Endothelial cell of umbilical vein (primary cell): ENCODE measurements at regions not wholly inside any gene's neighbourhood (a gene's known extent, or its start where the extent isn't known, plus 50 kb on each side); places are given as distances from the start of the nearest gene placed in this dataset.

Source experiments
- EZH2 ChIP-seq: IDR thresholded peaks from 2 replicates; pipeline ENCODE4 v1.6.1; 2012; ENCODE audit warnings: borderline replicate concordance, low read depth, mild to moderate bottlenecking, moderate library complexity, low read length, inconsistent platforms; ENCODE audit not compliant: severe bottlenecking
- FOS ChIP-seq: IDR thresholded peaks from 2 replicates; pipeline ENCODE4 v1.6.1; 2011; ENCODE audit warnings: mild to moderate bottlenecking, low read length, moderate library complexity, borderline replicate concordance; ENCODE audit not compliant: insufficient read depth
- GATA2 ChIP-seq: IDR thresholded peaks from 2 replicates; pipeline ENCODE4 v1.7.0; 2011; ENCODE audit warnings: low read depth, mild to moderate bottlenecking, moderate library complexity, mixed read lengths, low read length; ENCODE audit not compliant: insufficient read length, insufficient read depth
- JUN ChIP-seq: IDR thresholded peaks from 2 replicates; pipeline ENCODE4 v1.6.1; 2011; ENCODE audit warnings: borderline replicate concordance, low read depth; ENCODE audit not compliant: insufficient read length, insufficient read depth
- MYC ChIP-seq: IDR thresholded peaks from one replicate; pipeline ENCODE4 v1.6.1; 2011; ENCODE audit warnings: mild to moderate bottlenecking, low read depth, low read length
- POLR2A ChIP-seq: IDR thresholded peaks from 2 replicates; pipeline ENCODE4 v1.6.1; 2012; ENCODE audit warnings: low read depth, mild to moderate bottlenecking, control low read depth, low read length
- POLR2AphosphoS5 ChIP-seq: IDR thresholded peaks from 2 replicates; pipeline ENCODE4 v1.6.1; 2012; ENCODE audit warnings: low read depth, mild to moderate bottlenecking, control low read depth, low read length, moderate library complexity; ENCODE audit not compliant: insufficient read depth
- TF ChIP-seq, protein P1 (sequence below), 2 donors: IDR thresholded peaks; 1 replicate in 1 of 2; 2 replicates in 1 of 2; pipeline ENCODE4 v1.5.1; 2011; ENCODE audit warnings: low read length in 2 of 2, mild to moderate bottlenecking in 2 of 2, moderate library complexity in 2 of 2, control low read depth in 1 of 2, inconsistent platforms in 1 of 2, low read depth in 1 of 2; ENCODE audit not compliant: insufficient read depth in 1 of 2; ENCODE audit errors: extremely low read depth in 1 of 2
- TF ChIP-seq, protein P2 (sequence below): IDR thresholded peaks from 2 replicates; pipeline ENCODE4 v1.6.1; 2011; ENCODE audit not compliant: insufficient read depth, insufficient read length

DNA sequence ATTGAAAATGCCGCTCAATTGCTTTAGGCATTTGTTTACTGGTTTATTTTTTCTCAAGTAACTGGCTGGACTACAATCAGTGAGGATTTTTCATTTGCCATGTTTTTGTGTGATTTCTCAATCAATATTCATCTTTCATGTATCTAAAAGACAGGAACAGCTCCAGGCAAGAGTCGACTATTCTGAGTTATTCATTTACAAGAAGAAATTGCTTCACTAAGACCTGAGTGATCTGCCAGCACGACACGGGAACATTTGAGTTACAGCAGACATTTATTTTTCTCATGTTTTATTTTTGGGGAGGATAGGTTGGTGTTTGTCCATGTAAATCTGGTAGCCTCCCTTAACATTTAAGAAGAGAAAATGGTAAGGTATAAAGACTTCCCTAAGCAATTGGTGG lies 124.1 kb downstream of the CBLN4 start:
- TF ChIP-seq EZH2 (no peak), POLR2AphosphoS5 (no peak), FOS (no peak), POLR2A (no peak), JUN (no peak), MYC (no peak), GATA2 (no peak)
- TF ChIP-seq, protein P1, sequence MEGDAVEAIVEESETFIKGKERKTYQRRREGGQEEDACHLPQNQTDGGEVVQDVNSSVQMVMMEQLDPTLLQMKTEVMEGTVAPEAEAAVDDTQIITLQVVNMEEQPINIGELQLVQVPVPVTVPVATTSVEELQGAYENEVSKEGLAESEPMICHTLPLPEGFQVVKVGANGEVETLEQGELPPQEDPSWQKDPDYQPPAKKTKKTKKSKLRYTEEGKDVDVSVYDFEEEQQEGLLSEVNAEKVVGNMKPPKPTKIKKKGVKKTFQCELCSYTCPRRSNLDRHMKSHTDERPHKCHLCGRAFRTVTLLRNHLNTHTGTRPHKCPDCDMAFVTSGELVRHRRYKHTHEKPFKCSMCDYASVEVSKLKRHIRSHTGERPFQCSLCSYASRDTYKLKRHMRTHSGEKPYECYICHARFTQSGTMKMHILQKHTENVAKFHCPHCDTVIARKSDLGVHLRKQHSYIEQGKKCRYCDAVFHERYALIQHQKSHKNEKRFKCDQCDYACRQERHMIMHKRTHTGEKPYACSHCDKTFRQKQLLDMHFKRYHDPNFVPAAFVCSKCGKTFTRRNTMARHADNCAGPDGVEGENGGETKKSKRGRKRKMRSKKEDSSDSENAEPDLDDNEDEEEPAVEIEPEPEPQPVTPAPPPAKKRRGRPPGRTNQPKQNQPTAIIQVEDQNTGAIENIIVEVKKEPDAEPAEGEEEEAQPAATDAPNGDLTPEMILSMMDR (IDR thresholded peaks at IDR 0.05; ENCODE audit: extremely low read depth in 1 of 2, insufficient read depth in 1 of 2, low read depth in 1 of 2, low read length in 2 of 2), result no peak
- TF ChIP-seq, protein P2, sequence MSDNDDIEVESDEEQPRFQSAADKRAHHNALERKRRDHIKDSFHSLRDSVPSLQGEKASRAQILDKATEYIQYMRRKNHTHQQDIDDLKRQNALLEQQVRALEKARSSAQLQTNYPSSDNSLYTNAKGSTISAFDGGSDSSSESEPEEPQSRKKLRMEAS, result no peak
